HEK293 (cell line): ENCODE measurements at regions not wholly inside any gene's neighbourhood (a gene's known extent, or its start where the extent isn't known, plus 50 kb on each side); places are given as distances from the start of the nearest gene placed in this dataset.

Source experiments
- CTCF ChIA-PET: fragments of 350-600 bp; formaldehyde crosslinking; extraction: SDS; loops from one replicate; lab custom pipeline; 2021; ENCODE audit warnings: antibody characterized with exemption; lab: Yijun Ruan, JAX
- POLR2A ChIA-PET: fragments of 300-600 bp; formaldehyde crosslinking; extraction: SDS; loops from one replicate; lab custom pipeline; 2020; ENCODE audit warnings: antibody characterized with exemption, inconsistent platforms; lab: Yijun Ruan, JAX
- H3K27ac ChIP-seq: fragments of 200-500 bp; sonication (Bioruptor generic); 2 replicates; pipeline ENCODE4 v1.5.1; 2014; ENCODE audit warnings: low read depth, low read length, control low read depth, inconsistent platforms; ENCODE audit errors: extremely low read depth
- H3K36me3 ChIP-seq, 2 experiments: fragments of 200-500 bp in 1 of 2; sonication (Bioruptor generic) in 1 of 2; 1 replicate in 1 of 2; 2 replicates in 1 of 2; pipeline ENCODE4 v1.5.1; 2014 to 2017; ENCODE audit warnings: inconsistent platforms in 2 of 2, low read length in 2 of 2; ENCODE audit not compliant: control insufficient read depth in 2 of 2, insufficient read depth in 1 of 2
- H3K4me1 ChIP-seq: fragments of 200-500 bp; sonication (Bioruptor generic); 2 replicates; pipeline ENCODE4 v1.5.1; 2014; ENCODE audit warnings: mild to moderate bottlenecking, low read length, inconsistent platforms; ENCODE audit not compliant: control insufficient read depth, insufficient read depth
- H3K4me3 ChIP-seq: 2 replicates; pipeline ENCODE4 v1.5.1; 2011; ENCODE audit warnings: low read depth, mild to moderate bottlenecking, control low read depth, low read length, moderate library complexity
- H3K9me3 ChIP-seq: fragments of 200-500 bp; sonication (Bioruptor generic); 2 replicates; pipeline ENCODE4 v1.5.1; 2014; ENCODE audit warnings: low read depth, low read length, inconsistent platforms; ENCODE audit not compliant: control insufficient read depth, insufficient read depth
- HOXC10 ChIP-seq: sonication (generic); formaldehyde crosslinking; IDR thresholded peaks from 2 replicates; pipeline ENCODE4 v1.8.1; 2023; ENCODE audit warnings: mild to moderate bottlenecking, missing genetic modification reagents
- MYNN ChIP-seq: fragments of 450-650 bp; formaldehyde crosslinking; IDR thresholded peaks from 2 replicates; pipeline ENCODE4 v1.5.1; 2016; ENCODE audit warnings: missing biosample characterization, missing genetic modification characterization, borderline replicate concordance
- SP7 ChIP-seq: fragments of 450-650 bp; formaldehyde crosslinking; IDR thresholded peaks from 2 replicates; pipeline ENCODE4 v1.5.1; 2016; ENCODE audit warnings: missing biosample characterization, missing genetic modification characterization
- WT1 ChIP-seq: fragments of 450-650 bp; formaldehyde crosslinking; IDR thresholded peaks from 2 replicates; pipeline ENCODE4 v1.5.1; 2016; ENCODE audit warnings: missing biosample characterization, missing genetic modification characterization
- ZBTB48 ChIP-seq: fragments of 450-650 bp; formaldehyde crosslinking; IDR thresholded peaks from 2 replicates; pipeline ENCODE4 v1.5.1; 2016; ENCODE audit warnings: missing biosample characterization, missing genetic modification characterization
- ZEB2 ChIP-seq: fragments of 450-650 bp; formaldehyde crosslinking; IDR thresholded peaks from 2 replicates; pipeline ENCODE4 v1.5.1; 2016; ENCODE audit warnings: missing biosample characterization, missing genetic modification characterization
- ZNF175 ChIP-seq: fragments of 450-650 bp; formaldehyde crosslinking; IDR thresholded peaks from 2 replicates; pipeline ENCODE4 v1.5.1; 2016; ENCODE audit warnings: missing biosample characterization, missing genetic modification characterization
- ZNF366 ChIP-seq: fragments of 450-650 bp; formaldehyde crosslinking; conservative IDR thresholded peaks from 2 replicates; pipeline ENCODE4 v1.5.1; 2016; ENCODE audit warnings: missing biosample characterization, missing genetic modification characterization
- ZNF473 ChIP-seq: fragments of 450-650 bp; formaldehyde crosslinking; IDR thresholded peaks from 2 replicates; pipeline ENCODE4 v1.5.1; 2017; ENCODE audit warnings: missing biosample characterization, missing genetic modification characterization
- ZNF600 ChIP-seq: fragments of 450-650 bp; formaldehyde crosslinking; IDR thresholded peaks from 2 replicates; pipeline ENCODE4 v1.5.1; 2016; ENCODE audit warnings: missing biosample characterization, missing genetic modification characterization
- ZNF707 ChIP-seq: fragments of 450-650 bp; formaldehyde crosslinking; IDR thresholded peaks from 2 replicates; pipeline ENCODE4 v1.5.1; 2016; ENCODE audit warnings: missing biosample characterization, missing genetic modification characterization
- TF ChIP-seq, protein P1 (sequence below): fragments of 450-650 bp; formaldehyde crosslinking; optimal IDR thresholded peaks from 2 replicates; pipeline ENCODE3; 2016; ENCODE audit warnings: missing biosample characterization, mild to moderate bottlenecking, missing genetic modification characterization
- TF ChIP-seq, protein P2 (sequence below): fragments of 450-650 bp; formaldehyde crosslinking; IDR thresholded peaks from 2 replicates; pipeline ENCODE4 v1.5.1; 2016; ENCODE audit warnings: missing biosample characterization, missing genetic modification characterization, borderline replicate concordance
- TF ChIP-seq, protein P3 (sequence below): fragments of 450-650 bp; formaldehyde crosslinking; IDR thresholded peaks from 2 replicates; pipeline ENCODE4 v1.5.1; 2017; ENCODE audit warnings: missing biosample characterization, missing genetic modification characterization
- TF ChIP-seq, protein P4 (sequence below): fragments of 450-650 bp; formaldehyde crosslinking; IDR thresholded peaks from 2 replicates; pipeline ENCODE4 v1.5.1; 2016; ENCODE audit warnings: missing biosample characterization, missing genetic modification characterization
- TF ChIP-seq, protein P5 (sequence below): fragments of 450-650 bp; formaldehyde crosslinking; IDR thresholded peaks from 2 replicates; pipeline ENCODE4 v1.5.1; 2016; ENCODE audit warnings: missing biosample characterization, missing genetic modification characterization
- TF ChIP-seq, protein P6 (sequence below): fragments of 450-650 bp; formaldehyde crosslinking; IDR thresholded peaks from 2 replicates; pipeline ENCODE4 v1.5.1; 2016; ENCODE audit warnings: missing biosample characterization, missing genetic modification characterization
- TF ChIP-seq, protein P7 (sequence below): fragments of 450-650 bp; formaldehyde crosslinking; IDR thresholded peaks from 2 replicates; pipeline ENCODE4 v1.5.1; 2016; ENCODE audit warnings: missing biosample characterization, missing genetic modification characterization
- TF ChIP-seq, protein P8 (sequence below): fragments of 450-650 bp; formaldehyde crosslinking; IDR thresholded peaks from 2 replicates; pipeline ENCODE4 v1.5.0; 2017; ENCODE audit warnings: missing biosample characterization, missing genetic modification characterization, borderline replicate concordance

DNA sequence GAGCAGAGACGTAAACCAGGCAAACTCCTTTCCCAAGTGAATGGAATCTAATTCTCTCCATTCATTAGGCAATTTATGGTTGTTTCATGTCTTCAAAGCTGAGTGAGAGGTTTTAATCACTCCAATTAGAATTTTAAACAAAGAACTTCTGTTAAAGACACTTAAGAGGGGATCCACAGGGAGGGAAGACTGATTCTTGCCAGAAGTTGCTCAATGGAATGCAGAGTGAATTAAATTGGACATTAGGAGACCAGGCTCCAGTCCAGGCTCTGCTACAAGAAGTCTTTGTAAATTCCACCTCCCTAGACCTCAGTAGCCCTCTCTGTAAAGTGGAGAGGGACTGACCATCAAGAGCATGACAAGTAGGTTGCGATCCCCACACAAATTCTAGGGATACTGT lies 130.7 kb upstream of the TMEM72 start (continued):
- no peak for TF ChIP-seq SP7

DNA sequence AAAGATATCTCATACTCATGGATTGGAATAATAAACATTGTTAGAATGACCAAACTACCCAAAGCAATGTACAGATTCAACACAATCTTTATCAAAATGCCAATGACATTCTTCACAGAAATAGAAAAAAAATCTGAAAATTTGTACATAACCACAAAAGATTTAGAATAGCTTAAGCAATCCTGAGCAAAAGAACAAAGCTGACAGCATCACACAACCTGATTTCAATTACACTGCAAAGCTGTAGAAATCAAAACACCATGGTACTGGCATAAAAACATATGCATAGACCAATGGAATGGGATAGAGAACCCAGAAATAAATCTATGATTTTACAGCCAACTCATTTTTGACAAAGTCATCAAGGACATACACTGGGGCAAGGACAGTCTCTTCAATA lies 130.0 kb upstream of the TMEM72 start:
- CTCF ChIA-PET, result no interaction called here
- H3K27ac ChIP-seq, result no peak overlapping the region
- POLR2A ChIA-PET, result no interaction called here
- H3K36me3 ChIP-seq, result no peaks in the 10 kb centered on the region
- no peaks in the 10 kb centered on the region for H3K4me1 ChIP-seq
- TF ChIP-seq, protein P1, sequence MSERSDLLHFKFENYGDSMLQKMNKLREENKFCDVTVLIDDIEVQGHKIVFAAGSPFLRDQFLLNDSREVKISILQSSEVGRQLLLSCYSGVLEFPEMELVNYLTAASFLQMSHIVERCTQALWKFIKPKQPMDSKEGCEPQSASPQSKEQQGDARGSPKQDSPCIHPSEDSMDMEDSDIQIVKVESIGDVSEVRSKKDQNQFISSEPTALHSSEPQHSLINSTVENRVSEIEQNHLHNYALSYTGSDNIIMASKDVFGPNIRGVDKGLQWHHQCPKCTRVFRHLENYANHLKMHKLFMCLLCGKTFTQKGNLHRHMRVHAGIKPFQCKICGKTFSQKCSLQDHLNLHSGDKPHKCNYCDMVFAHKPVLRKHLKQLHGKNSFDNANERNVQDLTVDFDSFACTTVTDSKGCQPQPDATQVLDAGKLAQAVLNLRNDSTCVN (tag by site-specific recombination), result no peak
- TF ChIP-seq WT1 (no peak), ZNF175 (tag by site-specific recombination) (no peak), ZNF600 (tag by site-specific recombination) (no peak), ZNF473 (tag by site-specific recombination) (no peak), HOXC10 (no peak), ZNF366 (tag by site-specific recombination) (no peak), ZNF707 (tag by site-specific recombination) (no peak), ZEB2 (no peak), MYNN (tag by site-specific recombination) (no peak), ZBTB48 (tag by site-specific recombination) (no peak)
- TF ChIP-seq, protein P2, sequence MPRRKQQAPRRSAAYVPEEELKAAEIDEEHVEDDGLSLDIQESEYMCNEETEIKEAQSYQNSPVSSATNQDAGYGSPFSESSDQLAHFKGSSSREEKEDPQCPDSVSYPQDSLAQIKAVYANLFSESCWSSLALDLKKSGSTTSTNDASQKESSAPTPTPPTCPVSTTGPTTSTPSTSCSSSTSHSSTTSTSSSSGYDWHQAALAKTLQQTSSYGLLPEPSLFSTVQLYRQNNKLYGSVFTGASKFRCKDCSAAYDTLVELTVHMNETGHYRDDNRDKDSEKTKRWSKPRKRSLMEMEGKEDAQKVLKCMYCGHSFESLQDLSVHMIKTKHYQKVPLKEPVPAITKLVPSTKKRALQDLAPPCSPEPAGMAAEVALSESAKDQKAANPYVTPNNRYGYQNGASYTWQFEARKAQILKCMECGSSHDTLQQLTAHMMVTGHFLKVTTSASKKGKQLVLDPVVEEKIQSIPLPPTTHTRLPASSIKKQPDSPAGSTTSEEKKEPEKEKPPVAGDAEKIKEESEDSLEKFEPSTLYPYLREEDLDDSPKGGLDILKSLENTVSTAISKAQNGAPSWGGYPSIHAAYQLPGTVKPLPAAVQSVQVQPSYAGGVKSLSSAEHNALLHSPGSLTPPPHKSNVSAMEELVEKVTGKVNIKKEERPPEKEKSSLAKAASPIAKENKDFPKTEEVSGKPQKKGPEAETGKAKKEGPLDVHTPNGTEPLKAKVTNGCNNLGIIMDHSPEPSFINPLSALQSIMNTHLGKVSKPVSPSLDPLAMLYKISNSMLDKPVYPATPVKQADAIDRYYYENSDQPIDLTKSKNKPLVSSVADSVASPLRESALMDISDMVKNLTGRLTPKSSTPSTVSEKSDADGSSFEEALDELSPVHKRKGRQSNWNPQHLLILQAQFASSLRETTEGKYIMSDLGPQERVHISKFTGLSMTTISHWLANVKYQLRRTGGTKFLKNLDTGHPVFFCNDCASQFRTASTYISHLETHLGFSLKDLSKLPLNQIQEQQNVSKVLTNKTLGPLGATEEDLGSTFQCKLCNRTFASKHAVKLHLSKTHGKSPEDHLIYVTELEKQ (tag by site-specific recombination), result no peak
- TF ChIP-seq, protein P3, sequence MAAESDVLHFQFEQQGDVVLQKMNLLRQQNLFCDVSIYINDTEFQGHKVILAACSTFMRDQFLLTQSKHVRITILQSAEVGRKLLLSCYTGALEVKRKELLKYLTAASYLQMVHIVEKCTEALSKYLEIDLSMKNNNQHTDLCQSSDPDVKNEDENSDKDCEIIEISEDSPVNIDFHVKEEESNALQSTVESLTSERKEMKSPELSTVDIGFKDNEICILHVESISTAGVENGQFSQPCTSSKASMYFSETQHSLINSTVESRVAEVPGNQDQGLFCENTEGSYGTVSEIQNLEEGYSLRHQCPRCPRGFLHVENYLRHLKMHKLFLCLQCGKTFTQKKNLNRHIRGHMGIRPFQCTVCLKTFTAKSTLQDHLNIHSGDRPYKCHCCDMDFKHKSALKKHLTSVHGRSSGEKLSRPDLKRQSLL (tag by site-specific recombination), result no peak
- TF ChIP-seq, protein P4, sequence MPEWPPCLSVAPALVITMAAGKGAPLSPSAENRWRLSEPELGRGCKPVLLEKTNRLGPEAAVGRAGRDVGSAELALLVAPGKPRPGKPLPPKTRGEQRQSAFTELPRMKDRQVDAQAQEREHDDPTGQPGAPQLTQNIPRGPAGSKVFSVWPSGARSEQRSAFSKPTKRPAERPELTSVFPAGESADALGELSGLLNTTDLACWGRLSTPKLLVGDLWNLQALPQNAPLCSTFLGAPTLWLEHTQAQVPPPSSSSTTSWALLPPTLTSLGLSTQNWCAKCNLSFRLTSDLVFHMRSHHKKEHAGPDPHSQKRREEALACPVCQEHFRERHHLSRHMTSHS (tag by site-specific recombination), result no peak
- TF ChIP-seq, protein P5, sequence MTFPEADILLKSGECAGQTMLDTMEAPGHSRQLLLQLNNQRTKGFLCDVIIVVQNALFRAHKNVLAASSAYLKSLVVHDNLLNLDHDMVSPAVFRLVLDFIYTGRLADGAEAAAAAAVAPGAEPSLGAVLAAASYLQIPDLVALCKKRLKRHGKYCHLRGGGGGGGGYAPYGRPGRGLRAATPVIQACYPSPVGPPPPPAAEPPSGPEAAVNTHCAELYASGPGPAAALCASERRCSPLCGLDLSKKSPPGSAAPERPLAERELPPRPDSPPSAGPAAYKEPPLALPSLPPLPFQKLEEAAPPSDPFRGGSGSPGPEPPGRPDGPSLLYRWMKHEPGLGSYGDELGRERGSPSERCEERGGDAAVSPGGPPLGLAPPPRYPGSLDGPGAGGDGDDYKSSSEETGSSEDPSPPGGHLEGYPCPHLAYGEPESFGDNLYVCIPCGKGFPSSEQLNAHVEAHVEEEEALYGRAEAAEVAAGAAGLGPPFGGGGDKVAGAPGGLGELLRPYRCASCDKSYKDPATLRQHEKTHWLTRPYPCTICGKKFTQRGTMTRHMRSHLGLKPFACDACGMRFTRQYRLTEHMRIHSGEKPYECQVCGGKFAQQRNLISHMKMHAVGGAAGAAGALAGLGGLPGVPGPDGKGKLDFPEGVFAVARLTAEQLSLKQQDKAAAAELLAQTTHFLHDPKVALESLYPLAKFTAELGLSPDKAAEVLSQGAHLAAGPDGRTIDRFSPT (tag by site-specific recombination), result no peak
- TF ChIP-seq, protein P6, sequence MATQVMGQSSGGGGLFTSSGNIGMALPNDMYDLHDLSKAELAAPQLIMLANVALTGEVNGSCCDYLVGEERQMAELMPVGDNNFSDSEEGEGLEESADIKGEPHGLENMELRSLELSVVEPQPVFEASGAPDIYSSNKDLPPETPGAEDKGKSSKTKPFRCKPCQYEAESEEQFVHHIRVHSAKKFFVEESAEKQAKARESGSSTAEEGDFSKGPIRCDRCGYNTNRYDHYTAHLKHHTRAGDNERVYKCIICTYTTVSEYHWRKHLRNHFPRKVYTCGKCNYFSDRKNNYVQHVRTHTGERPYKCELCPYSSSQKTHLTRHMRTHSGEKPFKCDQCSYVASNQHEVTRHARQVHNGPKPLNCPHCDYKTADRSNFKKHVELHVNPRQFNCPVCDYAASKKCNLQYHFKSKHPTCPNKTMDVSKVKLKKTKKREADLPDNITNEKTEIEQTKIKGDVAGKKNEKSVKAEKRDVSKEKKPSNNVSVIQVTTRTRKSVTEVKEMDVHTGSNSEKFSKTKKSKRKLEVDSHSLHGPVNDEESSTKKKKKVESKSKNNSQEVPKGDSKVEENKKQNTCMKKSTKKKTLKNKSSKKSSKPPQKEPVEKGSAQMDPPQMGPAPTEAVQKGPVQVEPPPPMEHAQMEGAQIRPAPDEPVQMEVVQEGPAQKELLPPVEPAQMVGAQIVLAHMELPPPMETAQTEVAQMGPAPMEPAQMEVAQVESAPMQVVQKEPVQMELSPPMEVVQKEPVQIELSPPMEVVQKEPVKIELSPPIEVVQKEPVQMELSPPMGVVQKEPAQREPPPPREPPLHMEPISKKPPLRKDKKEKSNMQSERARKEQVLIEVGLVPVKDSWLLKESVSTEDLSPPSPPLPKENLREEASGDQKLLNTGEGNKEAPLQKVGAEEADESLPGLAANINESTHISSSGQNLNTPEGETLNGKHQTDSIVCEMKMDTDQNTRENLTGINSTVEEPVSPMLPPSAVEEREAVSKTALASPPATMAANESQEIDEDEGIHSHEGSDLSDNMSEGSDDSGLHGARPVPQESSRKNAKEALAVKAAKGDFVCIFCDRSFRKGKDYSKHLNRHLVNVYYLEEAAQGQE (tag by site-specific recombination), result no peak
- TF ChIP-seq, protein P7, sequence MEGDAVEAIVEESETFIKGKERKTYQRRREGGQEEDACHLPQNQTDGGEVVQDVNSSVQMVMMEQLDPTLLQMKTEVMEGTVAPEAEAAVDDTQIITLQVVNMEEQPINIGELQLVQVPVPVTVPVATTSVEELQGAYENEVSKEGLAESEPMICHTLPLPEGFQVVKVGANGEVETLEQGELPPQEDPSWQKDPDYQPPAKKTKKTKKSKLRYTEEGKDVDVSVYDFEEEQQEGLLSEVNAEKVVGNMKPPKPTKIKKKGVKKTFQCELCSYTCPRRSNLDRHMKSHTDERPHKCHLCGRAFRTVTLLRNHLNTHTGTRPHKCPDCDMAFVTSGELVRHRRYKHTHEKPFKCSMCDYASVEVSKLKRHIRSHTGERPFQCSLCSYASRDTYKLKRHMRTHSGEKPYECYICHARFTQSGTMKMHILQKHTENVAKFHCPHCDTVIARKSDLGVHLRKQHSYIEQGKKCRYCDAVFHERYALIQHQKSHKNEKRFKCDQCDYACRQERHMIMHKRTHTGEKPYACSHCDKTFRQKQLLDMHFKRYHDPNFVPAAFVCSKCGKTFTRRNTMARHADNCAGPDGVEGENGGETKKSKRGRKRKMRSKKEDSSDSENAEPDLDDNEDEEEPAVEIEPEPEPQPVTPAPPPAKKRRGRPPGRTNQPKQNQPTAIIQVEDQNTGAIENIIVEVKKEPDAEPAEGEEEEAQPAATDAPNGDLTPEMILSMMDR, result no peak
- TF ChIP-seq, protein P8, sequence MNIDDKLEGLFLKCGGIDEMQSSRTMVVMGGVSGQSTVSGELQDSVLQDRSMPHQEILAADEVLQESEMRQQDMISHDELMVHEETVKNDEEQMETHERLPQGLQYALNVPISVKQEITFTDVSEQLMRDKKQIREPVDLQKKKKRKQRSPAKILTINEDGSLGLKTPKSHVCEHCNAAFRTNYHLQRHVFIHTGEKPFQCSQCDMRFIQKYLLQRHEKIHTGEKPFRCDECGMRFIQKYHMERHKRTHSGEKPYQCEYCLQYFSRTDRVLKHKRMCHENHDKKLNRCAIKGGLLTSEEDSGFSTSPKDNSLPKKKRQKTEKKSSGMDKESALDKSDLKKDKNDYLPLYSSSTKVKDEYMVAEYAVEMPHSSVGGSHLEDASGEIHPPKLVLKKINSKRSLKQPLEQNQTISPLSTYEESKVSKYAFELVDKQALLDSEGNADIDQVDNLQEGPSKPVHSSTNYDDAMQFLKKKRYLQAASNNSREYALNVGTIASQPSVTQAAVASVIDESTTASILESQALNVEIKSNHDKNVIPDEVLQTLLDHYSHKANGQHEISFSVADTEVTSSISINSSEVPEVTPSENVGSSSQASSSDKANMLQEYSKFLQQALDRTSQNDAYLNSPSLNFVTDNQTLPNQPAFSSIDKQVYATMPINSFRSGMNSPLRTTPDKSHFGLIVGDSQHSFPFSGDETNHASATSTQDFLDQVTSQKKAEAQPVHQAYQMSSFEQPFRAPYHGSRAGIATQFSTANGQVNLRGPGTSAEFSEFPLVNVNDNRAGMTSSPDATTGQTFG, result no peak
- no peaks in the 10 kb centered on the region for H3K9me3 ChIP-seq
- no peak overlapping the region for H3K4me3 ChIP-seq
